ENCODE measurements at regions not wholly inside any gene's neighbourhood (a gene's known extent, or its start where the extent isn't known, plus 50 kb on each side); places are given as distances from the start of the nearest gene placed in this dataset.

DNA sequence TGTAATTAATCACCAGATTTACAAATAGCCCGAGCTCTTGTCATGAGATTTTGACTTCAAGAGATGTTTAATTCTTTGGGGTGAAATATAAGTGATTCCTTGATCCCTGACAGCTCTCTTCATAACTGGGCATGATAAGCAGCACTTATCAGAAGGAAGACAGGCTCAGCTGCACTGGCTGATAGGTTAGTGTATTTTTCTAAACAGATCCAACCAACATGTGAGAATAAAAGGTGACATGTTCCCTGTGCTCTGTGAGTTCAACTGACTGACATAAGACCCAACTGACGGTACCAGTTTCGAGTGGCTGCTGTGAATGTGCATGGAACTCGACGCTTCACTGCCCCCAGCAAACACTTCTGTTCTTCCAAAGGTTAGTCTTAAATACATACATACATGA is 114.8 kb downstream of the VCY start:
- Histone ChIP-seq H2BK12ac (ENCODE audit: low read length) (no peak overlapping the region), H2BK120ac (ENCODE audit: insufficient read depth, low read length, poor library complexity) (no peak overlapping the region), H4K91ac (ENCODE audit: low read depth, low read length) (no peak overlapping the region), H3K4me1 (ENCODE audit: control insufficient read depth in 1 of 2, insufficient read depth in 2 of 2, low read length in 2 of 2) (no peaks in the 10 kb centered on the region), H3K27ac (ENCODE audit: low read depth, low read length) (no peak overlapping the region), H3K36me3 (ENCODE audit: control insufficient read depth in 1 of 2, insufficient read depth in 2 of 2, low read length in 2 of 2) (no peaks in the 10 kb centered on the region), H2BK5ac (ENCODE audit: low read depth, low read length, poor library complexity) (no peak overlapping the region), H3K27me3 (ENCODE audit: insufficient read depth, low read length) (no peaks in the 10 kb centered on the region), H2AFZ (ENCODE audit: insufficient read depth, low read length, poor library complexity) (no peak overlapping the region), H3K4me3 (ENCODE audit: low read depth, low read length) (no peak overlapping the region), H4K12ac (ENCODE audit: low read depth, low read length) (no peak overlapping the region), H3K23ac (ENCODE audit: low read length) (no peak overlapping the region), H3K14ac (ENCODE audit: low read length) (no peak overlapping the region), H3K4me2 (ENCODE audit: low read length) (no peak overlapping the region), H3K9ac (ENCODE audit: low read length) (no peak overlapping the region), H3K9me3 (ENCODE audit: insufficient read depth, low read depth, low read length) (no peaks in the 10 kb centered on the region), H3K4ac (ENCODE audit: low read depth, low read length) (no peak overlapping the region), H3K18ac (ENCODE audit: low read length) (no peak overlapping the region), H3K79me2 (ENCODE audit: control insufficient read depth, insufficient read depth, low read length, poor library complexity) (no peaks in the 10 kb centered on the region), H3K79me1 (ENCODE audit: low read length) (no peaks in the 10 kb centered on the region), H4K8ac (ENCODE audit: low read depth, low read length) (no peak overlapping the region), H2AK5ac (ENCODE audit: low read length) (no peak overlapping the region)
- DNase-seq: no peak
- WGBS (ENCODE audit: extremely low coverage, insufficient coverage, insufficient read length): no CpG with 5 or more reads among the region's 5 CpGs

DNA sequence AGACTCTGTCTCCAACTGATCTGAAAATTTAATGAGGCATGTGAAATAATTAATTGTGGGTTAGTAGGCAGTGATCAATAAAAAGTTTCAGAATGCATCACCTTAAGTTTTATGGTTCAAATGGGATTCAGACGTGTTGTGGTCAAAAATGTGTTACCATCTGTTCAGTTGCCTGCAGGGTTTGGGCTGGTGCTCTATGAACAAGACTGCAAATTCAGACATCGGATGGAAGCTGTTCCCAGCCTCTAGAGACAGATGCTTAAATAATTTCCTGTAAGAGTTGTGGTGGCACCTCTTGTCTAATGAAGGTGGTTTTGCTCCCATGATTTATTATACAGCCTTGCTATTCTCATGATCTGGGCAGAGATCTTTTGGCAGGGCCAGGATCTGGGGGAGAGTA is 113.6 kb downstream of the VCY start:
- no peaks in the 10 kb centered on the region for H3K79me1 ChIP-seq (ENCODE audit: low read length)
- H2BK120ac ChIP-seq (ENCODE audit: insufficient read depth, low read length, poor library complexity): no peak overlapping the region
- no peaks in the 10 kb centered on the region for H3K36me3 ChIP-seq (ENCODE audit: control insufficient read depth in 1 of 2, insufficient read depth in 2 of 2, low read length in 2 of 2)
- no peaks in the 10 kb centered on the region for H3K27me3 ChIP-seq (ENCODE audit: insufficient read depth, low read length)
- no peak overlapping the region for H3K18ac ChIP-seq (ENCODE audit: low read length)
- H3K23ac ChIP-seq (ENCODE audit: low read length): no peak overlapping the region
- no peak overlapping the region for H4K8ac ChIP-seq (ENCODE audit: low read depth, low read length)
- no peak overlapping the region for H2AFZ ChIP-seq (ENCODE audit: insufficient read depth, low read length, poor library complexity)
- no peaks in the 10 kb centered on the region for H3K9me3 ChIP-seq (ENCODE audit: insufficient read depth, low read depth, low read length)
- H3K79me2 ChIP-seq (ENCODE audit: control insufficient read depth, insufficient read depth, low read length, poor library complexity): no peaks in the 10 kb centered on the region
- no peak overlapping the region for H2BK5ac ChIP-seq (ENCODE audit: low read depth, low read length, poor library complexity)
- H3K4me2 ChIP-seq (ENCODE audit: low read length): no peak overlapping the region
- DNase-seq: no peak
- H3K4ac ChIP-seq (ENCODE audit: low read depth, low read length): no peak overlapping the region
- H4K91ac ChIP-seq (ENCODE audit: low read depth, low read length): no peak overlapping the region
- H3K4me1 ChIP-seq (ENCODE audit: control insufficient read depth in 1 of 2, insufficient read depth in 2 of 2, low read length in 2 of 2): no peaks in the 10 kb centered on the region
- no peak overlapping the region for H3K9ac ChIP-seq (ENCODE audit: low read length)
- no CpG with 5 or more reads among the region's 2 CpGs for WGBS (ENCODE audit: extremely low coverage, insufficient coverage, insufficient read length)
- no peak overlapping the region for H3K14ac ChIP-seq (ENCODE audit: low read length)
- no peak overlapping the region for H3K4me3 ChIP-seq (ENCODE audit: low read depth, low read length)
- H2BK12ac ChIP-seq (ENCODE audit: low read length): no peak overlapping the region
- H2AK5ac ChIP-seq (ENCODE audit: low read length): no peak overlapping the region
- H4K12ac ChIP-seq (ENCODE audit: low read depth, low read length): no peak overlapping the region
- H3K27ac ChIP-seq (ENCODE audit: low read depth, low read length): no peak overlapping the region

DNA sequence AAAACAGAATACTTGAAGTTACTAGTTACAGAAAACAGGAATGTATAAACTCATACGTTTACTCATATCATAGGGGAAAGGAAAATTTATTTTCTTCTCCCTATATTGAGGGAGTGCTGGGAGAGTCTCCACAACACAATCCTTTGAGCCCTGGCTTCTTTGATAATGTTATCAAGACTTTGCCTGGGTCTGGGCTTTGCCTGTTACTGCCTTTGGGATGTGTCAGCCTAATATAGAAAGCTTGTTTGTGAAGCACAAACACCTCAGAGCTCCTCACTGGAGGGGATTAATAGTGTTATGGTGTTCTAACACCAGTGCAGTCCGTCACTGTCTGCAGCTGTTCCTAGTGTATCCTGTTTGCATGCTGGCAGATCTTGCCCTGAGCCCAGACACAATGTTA is 107.8 kb downstream of the VCY start:
- H3K79me2 ChIP-seq (ENCODE audit: control insufficient read depth, insufficient read depth, low read length, poor library complexity): no peaks in the 10 kb centered on the region
- H3K4ac ChIP-seq (ENCODE audit: low read depth, low read length): no peak overlapping the region
- H4K91ac ChIP-seq (ENCODE audit: low read depth, low read length): no peak overlapping the region
- DNase-seq: no peak
- H2BK120ac ChIP-seq (ENCODE audit: insufficient read depth, low read length, poor library complexity): no peak overlapping the region
- H3K36me3 ChIP-seq (ENCODE audit: control insufficient read depth in 1 of 2, insufficient read depth in 2 of 2, low read length in 2 of 2): no peaks in the 10 kb centered on the region
- no peak overlapping the region for H3K9ac ChIP-seq (ENCODE audit: low read length)
- H3K27me3 ChIP-seq (ENCODE audit: insufficient read depth, low read length): no peaks in the 10 kb centered on the region
- H3K4me1 ChIP-seq (ENCODE audit: control insufficient read depth in 1 of 2, insufficient read depth in 2 of 2, low read length in 2 of 2): no peaks in the 10 kb centered on the region
- H4K12ac ChIP-seq (ENCODE audit: low read depth, low read length): no peak overlapping the region
- H3K18ac ChIP-seq (ENCODE audit: low read length): no peak overlapping the region
- WGBS (ENCODE audit: extremely low coverage, insufficient coverage, insufficient read length): no CpG with 5 or more reads among the region's 2 CpGs
- no peak overlapping the region for H3K23ac ChIP-seq (ENCODE audit: low read length)
- no peak overlapping the region for H2AK5ac ChIP-seq (ENCODE audit: low read length)
- no peaks in the 10 kb centered on the region for H3K79me1 ChIP-seq (ENCODE audit: low read length)
- no peaks in the 10 kb centered on the region for H3K9me3 ChIP-seq (ENCODE audit: insufficient read depth, low read depth, low read length)
- no peak overlapping the region for H3K27ac ChIP-seq (ENCODE audit: low read depth, low read length)
- no peak overlapping the region for H3K14ac ChIP-seq (ENCODE audit: low read length)
- no peak overlapping the region for H3K4me2 ChIP-seq (ENCODE audit: low read length)
- H2BK12ac ChIP-seq (ENCODE audit: low read length): no peak overlapping the region
- no peak overlapping the region for H2AFZ ChIP-seq (ENCODE audit: insufficient read depth, low read length, poor library complexity)
- H4K8ac ChIP-seq (ENCODE audit: low read depth, low read length): no peak overlapping the region
- no peak overlapping the region for H2BK5ac ChIP-seq (ENCODE audit: low read depth, low read length, poor library complexity)
- no peak overlapping the region for H3K4me3 ChIP-seq (ENCODE audit: low read depth, low read length)

DNA sequence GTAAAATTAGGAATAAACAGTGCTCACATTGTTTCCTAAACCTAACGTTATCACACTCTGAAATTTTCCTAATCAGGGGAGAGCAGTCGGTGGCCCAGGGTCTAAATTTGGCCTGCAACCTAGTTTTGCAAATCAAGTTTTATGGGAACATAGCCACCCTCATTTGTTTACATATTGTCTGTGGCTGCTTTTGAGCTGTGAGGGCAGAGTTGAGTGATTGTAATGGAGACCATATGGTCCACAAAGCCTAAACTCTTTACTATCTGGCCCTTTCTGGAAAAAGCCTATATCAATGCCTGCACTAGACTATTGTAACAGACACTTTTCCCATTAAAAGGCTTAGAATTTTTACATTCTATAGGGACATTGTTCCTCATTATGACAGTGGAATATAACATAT is 105.2 kb downstream of the VCY start:
- no peak overlapping the region for H2AFZ ChIP-seq (ENCODE audit: insufficient read depth, low read length, poor library complexity)
- H2AK5ac ChIP-seq (ENCODE audit: low read length): no peak overlapping the region
- no peak overlapping the region for H3K14ac ChIP-seq (ENCODE audit: low read length)
- no peaks in the 10 kb centered on the region for H3K79me2 ChIP-seq (ENCODE audit: control insufficient read depth, insufficient read depth, low read length, poor library complexity)
- no peaks in the 10 kb centered on the region for H3K9me3 ChIP-seq (ENCODE audit: insufficient read depth, low read depth, low read length)
- H3K4me3 ChIP-seq (ENCODE audit: low read depth, low read length): no peak overlapping the region
- no peak overlapping the region for H2BK12ac ChIP-seq (ENCODE audit: low read length)
- no CpG with 5 or more reads among the region's 2 CpGs for WGBS (ENCODE audit: extremely low coverage, insufficient coverage, insufficient read length)
- H3K9ac ChIP-seq (ENCODE audit: low read length): no peak overlapping the region
- no peak overlapping the region for H4K12ac ChIP-seq (ENCODE audit: low read depth, low read length)
- H3K36me3 ChIP-seq (ENCODE audit: control insufficient read depth in 1 of 2, insufficient read depth in 2 of 2, low read length in 2 of 2): no peaks in the 10 kb centered on the region
- H3K27me3 ChIP-seq (ENCODE audit: insufficient read depth, low read length): no peaks in the 10 kb centered on the region
- no peak overlapping the region for H4K91ac ChIP-seq (ENCODE audit: low read depth, low read length)
- H3K4ac ChIP-seq (ENCODE audit: low read depth, low read length): no peak overlapping the region
- H3K4me2 ChIP-seq (ENCODE audit: low read length): no peak overlapping the region
- H3K23ac ChIP-seq (ENCODE audit: low read length): no peak overlapping the region
- no peak overlapping the region for H2BK5ac ChIP-seq (ENCODE audit: low read depth, low read length, poor library complexity)
- H3K79me1 ChIP-seq (ENCODE audit: low read length): no peaks in the 10 kb centered on the region
- H2BK120ac ChIP-seq (ENCODE audit: insufficient read depth, low read length, poor library complexity): no peak overlapping the region
- no peak overlapping the region for H3K27ac ChIP-seq (ENCODE audit: low read depth, low read length)
- H4K8ac ChIP-seq (ENCODE audit: low read depth, low read length): no peak overlapping the region
- H3K4me1 ChIP-seq (ENCODE audit: control insufficient read depth in 1 of 2, insufficient read depth in 2 of 2, low read length in 2 of 2): no peaks in the 10 kb centered on the region
- H3K18ac ChIP-seq (ENCODE audit: low read length): no peak overlapping the region
- no peak for DNase-seq
